Right lobe of liver (tissue), 6 donors: ENCODE measurements at regions not wholly inside any gene's neighbourhood (a gene's known extent, or its start where the extent isn't known, plus 50 kb on each side); places are given as distances from the start of the nearest gene placed in this dataset.

Experiments used
- ATAC-seq, 4 donors: fragments of 200-7000 bp; cut with Tn5 transposase; one replicate each; pipeline ENCODE4 v1.9.1; 2020; ENCODE audit warnings: mild to moderate bottlenecking in 4 of 4, moderate library complexity in 4 of 4
- DNase-seq, 3 donors: peaks; one replicate each; pipeline ENCODE4 v3.0.0-alpha.2; 2020
- H3K27ac ChIP-seq, 3 donors: fragments of 200-600 bp; one replicate each; pipeline ENCODE4 v1.8.0; 2022
- H3K27me3 ChIP-seq, 2 donors: fragments of 200-600 bp; one replicate each; pipeline ENCODE4 v1.8.0; 2022
- H3K36me3 ChIP-seq, 4 donors: fragments of 200-600 bp; sonication (generic) in 1 of 4; one replicate each; pipeline versions ENCODE4 v1.5.1 to v1.8.0; 2017 to 2022; ENCODE audit warnings: control low read depth in 1 of 4
- H3K4me1 ChIP-seq, 4 donors: fragments of 200-600 bp; sonication (generic) in 1 of 4; one replicate each; pipeline versions ENCODE4 v1.5.1 to v1.8.0; 2017 to 2022; ENCODE audit warnings: control low read depth in 1 of 4
- H3K4me3 ChIP-seq, 3 donors: fragments of 200-600 bp; one replicate each; pipeline ENCODE4 v1.8.0; 2022
- H3K9me3 ChIP-seq, 4 donors: fragments of 200-600 bp; sonication (generic) in 1 of 4; one replicate each; pipeline versions ENCODE4 v1.5.1 to v1.8.0; 2017 to 2022; ENCODE audit warnings: control low read depth in 1 of 4
- POLR2A ChIP-seq: fragments of 450-650 bp; IDR thresholded peaks from one replicate; pipeline ENCODE4 v1.6.1; 2017; ENCODE audit warnings: antibody characterized with exemption, mild to moderate bottlenecking
- WGBS: methylation state at CpG from one replicate; pipeline ENCODE4 v1.1.6; 2018; ENCODE audit warnings: low coverage, low lambda C conversion rate; ENCODE audit not compliant: insufficient coverage; ENCODE audit errors: missing lambda C conversion rate; 5-methylcytosine and 5-hydroxymethylcytosine counted together
- intact Hi-C, 2 donors: fragments of 100-400 bp; cut with DNase I; formaldehyde crosslinking; loops; one replicate each; pipeline versions ENCODE4 v1.11.2 to v1.14.1; 2022
- TF ChIP-seq, protein P1 (sequence below), 4 donors: fragments of 200-600 bp in 3 of 4; fragments of 450-650 bp in 1 of 4; IDR thresholded peaks; one replicate each; pipeline versions ENCODE4 v1.5.1 to v1.8.0; 2016 to 2022; ENCODE audit warnings: antibody characterized with exemption in 4 of 4, mild to moderate bottlenecking in 2 of 4
- donor health status: DM: no; HTN: yes; CAD: no.
- donor health status: DM: no; HTN: no; CAD: no.
- donor health status: DM: no; HTN: no; CAD: no.
- donor health status: DM: no; HTN: yes; CAD: no.
- donor health status: DM: no; HTN: yes; CAD: no.

DNA sequence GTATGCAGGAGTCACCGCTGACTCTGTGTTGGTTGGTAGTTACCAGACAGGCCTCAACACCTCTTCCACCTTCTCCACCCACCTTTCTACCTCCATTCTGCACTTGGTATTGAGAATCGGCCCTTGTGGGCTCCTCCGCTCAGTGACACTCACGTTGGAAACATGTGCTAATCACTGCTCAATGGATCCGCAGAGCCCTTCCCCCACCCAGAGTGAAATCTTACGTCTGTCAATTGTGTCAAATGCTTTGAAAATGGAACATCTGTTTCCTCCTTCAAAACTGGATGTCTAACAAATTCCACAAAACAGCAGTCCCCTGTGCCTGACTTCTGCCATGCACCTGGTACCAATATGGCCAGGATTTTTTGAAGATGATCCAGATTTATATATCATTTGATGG is 65.5 kb upstream of the NRIP1 start:
- Histone ChIP-seq H3K27me3 (no peaks in the 10 kb centered on the region), H3K36me3 (no peaks in the 10 kb centered on the region), H3K27ac (no peak overlapping the region), H3K4me3 (no peak overlapping the region), H3K4me1 (peaks cover 0 to 10% (median 2%) of the 10 kb centered on the region in 4 donors), H3K9me3 (no peaks in the 10 kb centered on the region)
- intact Hi-C loops, result no loop called here
- DNase-seq (no peak), ATAC-seq (no peak)
- 89% methylated on average over 6 of the region's 6 CpGs for WGBS
- no peak for TF ChIP-seq POLR2A
- TF ChIP-seq, protein P1, sequence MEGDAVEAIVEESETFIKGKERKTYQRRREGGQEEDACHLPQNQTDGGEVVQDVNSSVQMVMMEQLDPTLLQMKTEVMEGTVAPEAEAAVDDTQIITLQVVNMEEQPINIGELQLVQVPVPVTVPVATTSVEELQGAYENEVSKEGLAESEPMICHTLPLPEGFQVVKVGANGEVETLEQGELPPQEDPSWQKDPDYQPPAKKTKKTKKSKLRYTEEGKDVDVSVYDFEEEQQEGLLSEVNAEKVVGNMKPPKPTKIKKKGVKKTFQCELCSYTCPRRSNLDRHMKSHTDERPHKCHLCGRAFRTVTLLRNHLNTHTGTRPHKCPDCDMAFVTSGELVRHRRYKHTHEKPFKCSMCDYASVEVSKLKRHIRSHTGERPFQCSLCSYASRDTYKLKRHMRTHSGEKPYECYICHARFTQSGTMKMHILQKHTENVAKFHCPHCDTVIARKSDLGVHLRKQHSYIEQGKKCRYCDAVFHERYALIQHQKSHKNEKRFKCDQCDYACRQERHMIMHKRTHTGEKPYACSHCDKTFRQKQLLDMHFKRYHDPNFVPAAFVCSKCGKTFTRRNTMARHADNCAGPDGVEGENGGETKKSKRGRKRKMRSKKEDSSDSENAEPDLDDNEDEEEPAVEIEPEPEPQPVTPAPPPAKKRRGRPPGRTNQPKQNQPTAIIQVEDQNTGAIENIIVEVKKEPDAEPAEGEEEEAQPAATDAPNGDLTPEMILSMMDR (IDR thresholded peaks at IDR 0.05), result no peak

GRCh38 chr21:15130751-15131150 is 66.0 kb upstream of the NRIP1 start:
- Histone ChIP-seq H3K27ac (no peak overlapping the region), H3K4me1 (peaks cover 0 to 10% (median 2%) of the 10 kb centered on the region in 4 donors), H3K27me3 (no peaks in the 10 kb centered on the region), H3K4me3 (no peak overlapping the region), H3K36me3 (no peaks in the 10 kb centered on the region), H3K9me3 (no peaks in the 10 kb centered on the region)
- no peak for ATAC-seq
- DNase-seq, result no peak
- 35% methylated on average over 1 of the region's 1 CpG for WGBS
- TF ChIP-seq POLR2A, result no peak
- TF ChIP-seq, protein P1 (IDR thresholded peaks at IDR 0.05), result no peak
- intact Hi-C loops, result no loop called here

- WGBS, result 97% methylated on average over 7 of the region's 7 CpGs
- intact Hi-C loops, result no loop called here
Measured at GRCh38 chr21:15132781-15133180, 68.0 kb upstream of the NRIP1 start.

GRCh38 chr21:15134701-15135470 is 70.1 kb upstream of the NRIP1 start:
- no peak overlapping the region for H3K4me3 ChIP-seq
- no peak overlapping the region for H3K27ac ChIP-seq
- TF ChIP-seq, protein P1 (IDR thresholded peaks at IDR 0.05), result no peak
- TF ChIP-seq POLR2A, result no peak
- intact Hi-C loops, result no loop called here
- ATAC-seq, result peak in 2 of 4 donors; percentile 13 to 16
- H3K4me1 ChIP-seq, result peaks cover 0 to 18% (median 9%) of the 10 kb centered on the region in 4 donors
- H3K36me3 ChIP-seq, result no peaks in the 10 kb centered on the region
- no peaks in the 10 kb centered on the region for H3K9me3 ChIP-seq
- DNase-seq, result no peak
- H3K27me3 ChIP-seq, result no peaks in the 10 kb centered on the region
- WGBS, result 47% methylated on average over 7 of the region's 7 CpGs

More at GRCh38 chr21:15132781-15133180, 68.0 kb upstream of the NRIP1 start:
- Histone ChIP-seq H3K27me3 (no peaks in the 10 kb centered on the region), H3K27ac (no peak overlapping the region), H3K36me3 (no peaks in the 10 kb centered on the region), H3K4me1 (peaks cover 0 to 3% (median under 1%) of the 10 kb centered on the region in 4 donors), H3K9me3 (no peaks in the 10 kb centered on the region), H3K4me3 (no peak overlapping the region)
- ATAC-seq (no peak), DNase-seq (no peak)
- TF ChIP-seq, protein P1 (IDR thresholded peaks at IDR 0.05), result no peak
- no peak for TF ChIP-seq POLR2A
